A673 (cell line): ENCODE measurements at regions not wholly inside any gene's neighbourhood (a gene's known extent, or its start where the extent isn't known, plus 50 kb on each side); places are given as distances from the start of the nearest gene placed in this dataset.

Source experiments
- EZH2 ChIP-seq: fragments of 200-600 bp; sonication (generic); IDR thresholded peaks from 2 replicates; pipeline ENCODE4 v1.6.1; 2017; ENCODE audit warnings: borderline replicate concordance, low read depth, mild to moderate bottlenecking, mixed read lengths, antibody characterized with exemption, low read length; ENCODE audit not compliant: poor library complexity, severe bottlenecking
- TF ChIP-seq, protein P1 (sequence below): fragments of 300-800, 200-600 bp; sonication (generic); conservative IDR thresholded peaks from 2 replicates; pipeline ENCODE4 v1.5.1; 2017; ENCODE audit warnings: low read depth, mild to moderate bottlenecking, antibody characterized with exemption, low read length, moderate library complexity, mixed read lengths

DNA sequence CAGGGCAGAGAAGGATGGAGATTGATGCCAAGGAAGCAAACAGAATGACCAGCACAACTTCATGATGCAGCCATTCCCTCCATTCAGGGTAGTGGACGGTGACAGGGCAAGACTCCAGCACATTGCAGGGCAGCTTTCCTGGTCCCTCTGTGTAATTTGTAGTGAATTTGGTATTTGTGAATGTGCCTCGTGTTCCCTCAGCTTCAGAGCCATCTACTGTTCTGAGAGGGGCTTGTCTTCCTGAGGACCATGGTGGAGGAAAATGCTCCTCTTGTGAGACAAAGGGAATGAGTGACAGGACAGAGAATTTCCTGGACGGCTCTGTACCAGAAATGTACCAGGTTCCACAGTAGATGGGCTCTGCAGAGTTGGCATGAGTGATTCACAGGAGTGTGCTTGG, 132.1 kb downstream of the ADRA2A start:
- no peak for TF ChIP-seq EZH2
- TF ChIP-seq, protein P1, sequence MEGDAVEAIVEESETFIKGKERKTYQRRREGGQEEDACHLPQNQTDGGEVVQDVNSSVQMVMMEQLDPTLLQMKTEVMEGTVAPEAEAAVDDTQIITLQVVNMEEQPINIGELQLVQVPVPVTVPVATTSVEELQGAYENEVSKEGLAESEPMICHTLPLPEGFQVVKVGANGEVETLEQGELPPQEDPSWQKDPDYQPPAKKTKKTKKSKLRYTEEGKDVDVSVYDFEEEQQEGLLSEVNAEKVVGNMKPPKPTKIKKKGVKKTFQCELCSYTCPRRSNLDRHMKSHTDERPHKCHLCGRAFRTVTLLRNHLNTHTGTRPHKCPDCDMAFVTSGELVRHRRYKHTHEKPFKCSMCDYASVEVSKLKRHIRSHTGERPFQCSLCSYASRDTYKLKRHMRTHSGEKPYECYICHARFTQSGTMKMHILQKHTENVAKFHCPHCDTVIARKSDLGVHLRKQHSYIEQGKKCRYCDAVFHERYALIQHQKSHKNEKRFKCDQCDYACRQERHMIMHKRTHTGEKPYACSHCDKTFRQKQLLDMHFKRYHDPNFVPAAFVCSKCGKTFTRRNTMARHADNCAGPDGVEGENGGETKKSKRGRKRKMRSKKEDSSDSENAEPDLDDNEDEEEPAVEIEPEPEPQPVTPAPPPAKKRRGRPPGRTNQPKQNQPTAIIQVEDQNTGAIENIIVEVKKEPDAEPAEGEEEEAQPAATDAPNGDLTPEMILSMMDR, result no peak
